OCI-LY1 (cell line): ENCODE measurements at regions not wholly inside any gene's neighbourhood (a gene's known extent, or its start where the extent isn't known, plus 50 kb on each side); places are given as distances from the start of the nearest gene placed in this dataset.

ENCODE experiments used
- H2AFZ ChIP-seq: fragments of 200-600 bp; sonication (generic), shearing (Covaris generic); 2 replicates; pipeline ENCODE4 v1.6.0; 2014; ENCODE audit warnings: antibody characterized with exemption, mild to moderate bottlenecking, low read length
- H3F3A ChIP-seq: fragments of 200-600 bp; sonication (generic), shearing (Covaris generic); 2 replicates; pipeline ENCODE4 v1.6.0; 2014; ENCODE audit warnings: mild to moderate bottlenecking, antibody characterized with exemption, low read length, moderate library complexity; ENCODE audit not compliant: insufficient read depth
- H3K27ac ChIP-seq: fragments of 200-600 bp; sonication (generic); 2 replicates; pipeline ENCODE4 v1.5.1; 2014; ENCODE audit warnings: low read length, mixed run types, mild to moderate bottlenecking, low read depth; ENCODE audit not compliant: poor library complexity, severe bottlenecking
- H3K27me3 ChIP-seq: fragments of 200-600 bp; sonication (generic); 2 replicates; pipeline ENCODE4 v1.6.0; 2014; ENCODE audit warnings: antibody characterized with exemption, mild to moderate bottlenecking, low read length, moderate library complexity; ENCODE audit not compliant: insufficient read depth
- H3K36me3 ChIP-seq: fragments of 200-600 bp; sonication (generic); 2 replicates; pipeline ENCODE4 v1.6.1; 2014; ENCODE audit warnings: mild to moderate bottlenecking, antibody characterized with exemption, low read length, moderate library complexity, mixed read lengths; ENCODE audit not compliant: insufficient read depth
- H3K4me1 ChIP-seq: fragments of 200-600 bp; sonication (generic); 2 replicates; pipeline ENCODE4 v1.5.1; 2014; ENCODE audit warnings: mild to moderate bottlenecking, low read length, moderate library complexity; ENCODE audit not compliant: insufficient read depth, severe bottlenecking
- H3K4me2 ChIP-seq: fragments of 200-600 bp; sonication (generic), shearing (Covaris generic); 2 replicates; pipeline ENCODE4 v1.6.1; 2014; ENCODE audit warnings: low read length
- H3K4me3 ChIP-seq: fragments of 200-600 bp; sonication (generic); 2 replicates; pipeline ENCODE4 v1.5.1; 2014; ENCODE audit warnings: low read length, low read depth, mild to moderate bottlenecking, mixed read lengths; ENCODE audit not compliant: poor library complexity, severe bottlenecking
- H3K79me2 ChIP-seq: fragments of 200-600 bp; shearing (Covaris generic); 2 replicates; pipeline ENCODE4 v1.6.1; 2016; ENCODE audit warnings: mixed run types, low read length, mixed read lengths; ENCODE audit not compliant: insufficient read depth
- H3K9ac ChIP-seq: fragments of 200-600 bp; sonication (generic), shearing (Covaris generic); 2 replicates; pipeline ENCODE4 v1.6.1; 2014; ENCODE audit warnings: mild to moderate bottlenecking, low read length, mixed read lengths
- H3K9me2 ChIP-seq: fragments of 200-600 bp; sonication (generic), shearing (Covaris generic); 2 replicates; pipeline ENCODE4 v1.6.1; 2014; ENCODE audit warnings: low read depth, mild to moderate bottlenecking, low read length, mixed read lengths
- H3K9me3 ChIP-seq: fragments of 200-600 bp; shearing (Covaris generic); 2 replicates; pipeline ENCODE4 v1.6.1; 2014; ENCODE audit warnings: low read length, mixed read lengths
- H4K20me1 ChIP-seq: fragments of 200-600 bp; sonication (generic), shearing (Covaris generic); 2 replicates; pipeline ENCODE4 v1.6.0; 2016; ENCODE audit warnings: mild to moderate bottlenecking, low read length; ENCODE audit not compliant: insufficient read depth
- CTCF ChIP-seq: fragments of 200-600 bp; sonication (generic), shearing (Covaris generic); IDR thresholded peaks from 2 replicates; pipeline ENCODE4 v1.5.1; 2017; ENCODE audit warnings: mild to moderate bottlenecking, antibody characterized with exemption, low read length, moderate library complexity, mixed read lengths
- EZH2 ChIP-seq: fragments of 200-600 bp; sonication (generic), shearing (Covaris generic); IDR thresholded peaks from 2 replicates; pipeline ENCODE4 v1.8.0; 2017; ENCODE audit warnings: borderline replicate concordance, mixed run types, mild to moderate bottlenecking, antibody characterized with exemption, low read length, moderate library complexity, mixed read lengths

GRCh38 chr1:222171005-222171404, 376.9 kb downstream of the HHIPL2 start:
- no peak overlapping the region for H2AFZ ChIP-seq
- TF ChIP-seq EZH2 (no peak), CTCF (peak; percentile 73)

GRCh38 chr1:222168621-222169020, 379.3 kb downstream of the HHIPL2 start:
- Histone ChIP-seq H3K27me3 (no peaks in the 10 kb centered on the region), H2AFZ (no peak overlapping the region), H3K4me3 (no peak overlapping the region), H3F3A (no peaks in the 10 kb centered on the region), H3K36me3 (no peaks in the 10 kb centered on the region), H3K27ac (no peak overlapping the region), H3K9me2 (no peaks in the 10 kb centered on the region), H3K79me2 (no peaks in the 10 kb centered on the region), H3K4me2 (no peak overlapping the region), H3K9me3 (no peaks in the 10 kb centered on the region), H3K4me1 (no peaks in the 10 kb centered on the region), H4K20me1 (no peaks in the 10 kb centered on the region), H3K9ac (no peak overlapping the region)
- no peak for TF ChIP-seq EZH2
- TF ChIP-seq CTCF: no peak

More at GRCh38 chr1:222171005-222171404, 376.9 kb downstream of the HHIPL2 start:
- no peaks in the 10 kb centered on the region for H3F3A ChIP-seq
- H3K27me3 ChIP-seq: no peaks in the 10 kb centered on the region
- H3K4me1 ChIP-seq: no peaks in the 10 kb centered on the region
- no peaks in the 10 kb centered on the region for H3K9me2 ChIP-seq
- no peak overlapping the region for H3K4me2 ChIP-seq
- H4K20me1 ChIP-seq: no peaks in the 10 kb centered on the region
- no peaks in the 10 kb centered on the region for H3K9me3 ChIP-seq
- no peaks in the 10 kb centered on the region for H3K36me3 ChIP-seq
- H3K9ac ChIP-seq: no peak overlapping the region
- H3K79me2 ChIP-seq: no peaks in the 10 kb centered on the region
- no peak overlapping the region for H3K27ac ChIP-seq
- no peak overlapping the region for H3K4me3 ChIP-seq

DNA sequence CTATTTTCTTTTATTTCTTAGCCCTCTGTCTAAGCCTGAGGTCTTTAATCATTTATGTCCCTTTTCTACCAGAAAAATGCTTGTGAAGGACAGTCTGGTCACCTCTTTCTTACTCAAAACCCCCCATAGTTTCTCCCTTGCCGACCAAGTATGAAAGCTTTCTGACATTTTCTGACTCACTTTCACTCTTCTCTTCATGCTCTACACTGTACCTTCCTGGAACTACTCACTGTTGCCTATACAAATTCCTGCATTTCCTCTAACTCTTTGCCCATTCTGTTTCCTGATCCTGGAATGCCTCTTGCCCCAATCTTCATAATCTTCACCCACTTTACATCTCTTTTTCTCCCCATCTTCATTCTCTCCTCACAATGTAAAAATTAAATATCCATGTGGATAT, 380.0 kb downstream of the HHIPL2 start:
- H3K9me2 ChIP-seq: no peaks in the 10 kb centered on the region
- H3K4me1 ChIP-seq: no peaks in the 10 kb centered on the region
- no peaks in the 10 kb centered on the region for H3K9me3 ChIP-seq
- H3K36me3 ChIP-seq: no peaks in the 10 kb centered on the region
- H3F3A ChIP-seq: no peaks in the 10 kb centered on the region
- TF ChIP-seq CTCF (no peak), EZH2 (no peak)
- no peak overlapping the region for H3K9ac ChIP-seq
- H3K4me2 ChIP-seq: no peak overlapping the region
- H3K79me2 ChIP-seq: no peaks in the 10 kb centered on the region
- H3K27me3 ChIP-seq: no peaks in the 10 kb centered on the region
- no peak overlapping the region for H3K27ac ChIP-seq
- H2AFZ ChIP-seq: no peak overlapping the region
- no peaks in the 10 kb centered on the region for H4K20me1 ChIP-seq
- no peak overlapping the region for H3K4me3 ChIP-seq
